K562 (cell line): ENCODE measurements at regions not wholly inside any gene's neighbourhood (a gene's known extent, or its start where the extent isn't known, plus 50 kb on each side); places are given as distances from the start of the nearest gene placed in this dataset.

Source experiments
- EP400 ChIP-seq: fragments of 450-650 bp; IDR thresholded peaks from 2 replicates; pipeline ENCODE4 v1.6.1; 2017; ENCODE audit warnings: antibody characterized with exemption, mild to moderate bottlenecking, moderate library complexity
- FOXK2 ChIP-seq, 2 experiments: fragments of 450-650 bp; IDR thresholded peaks in 1 of 2; conservative IDR thresholded peaks in 1 of 2; 2 replicates each; pipeline ENCODE4 v1.6.1; 2016; ENCODE audit warnings: low read depth in 2 of 2, mild to moderate bottlenecking in 1 of 2
- HMG20B ChIP-seq: fragments of 250-450 bp; sonication (Bioruptor Pico); IDR thresholded peaks from 2 replicates; pipeline ENCODE4 v1.5.0; 2021; ENCODE audit warnings: mild to moderate bottlenecking
- HOXB6 ChIP-seq: fragments of 250-450 bp; sonication (Bioruptor Pico); IDR thresholded peaks from 2 replicates; pipeline ENCODE4 v1.5.1; 2022; ENCODE audit warnings: mild to moderate bottlenecking, borderline replicate concordance
- KAT7 ChIP-seq: sonication (generic); formaldehyde crosslinking; IDR thresholded peaks from 2 replicates; pipeline ENCODE4 v1.8.0; 2022; ENCODE audit warnings: missing genetic modification reagents, mild to moderate bottlenecking, borderline replicate concordance
- MTA3 ChIP-seq: fragments of 450-650 bp; formaldehyde crosslinking; IDR thresholded peaks from 2 replicates; pipeline ENCODE4 v1.6.1; 2017; ENCODE audit warnings: mild to moderate bottlenecking, borderline replicate concordance
- NFIX ChIP-seq: fragments of 250-450 bp; sonication (Bioruptor Pico); IDR thresholded peaks from 2 replicates; pipeline ENCODE4 v1.4.0; 2020; ENCODE audit warnings: low read depth, mild to moderate bottlenecking, moderate library complexity
- OTX1 ChIP-seq: fragments of 450-650 bp; formaldehyde crosslinking; IDR thresholded peaks from 2 replicates; pipeline ENCODE4 v1.4.0; 2022; ENCODE audit warnings: mild to moderate bottlenecking
- POLR2A ChIP-seq: fragments of 450-650 bp; conservative IDR thresholded peaks from 2 replicates; pipeline ENCODE4 v1.6.1; 2016
- POLR2B ChIP-seq: fragments of 450-650 bp; IDR thresholded peaks from 2 replicates; pipeline ENCODE4 v1.6.1; 2018; ENCODE audit warnings: low read depth; ENCODE audit not compliant: partially characterized antibody
- POLR2G ChIP-seq: fragments of 200-400 bp; formaldehyde crosslinking; IDR thresholded peaks from 2 replicates; pipeline ENCODE4 v1.6.1; 2017; ENCODE audit warnings: low read depth, mild to moderate bottlenecking, antibody characterized with exemption, low read length, moderate library complexity
- POLR3G ChIP-seq: IDR thresholded peaks from 2 replicates; pipeline ENCODE4 v1.6.1; 2011; ENCODE audit not compliant: insufficient read length, insufficient replicate concordance; ENCODE audit errors: extremely low read depth
- RBM39 ChIP-seq: fragments of 200-400 bp; formaldehyde crosslinking; optimal IDR thresholded peaks from 2 replicates; pipeline ENCODE3; 2018; ENCODE audit warnings: low read depth, low read length
- RCOR1 ChIP-seq, 2 experiments: IDR thresholded peaks; 2 replicates each; pipeline ENCODE4 v1.6.1; 2012; ENCODE audit warnings: low read depth in 2 of 2, low read length in 2 of 2, borderline replicate concordance in 1 of 2, improper control_type of control experiment in 1 of 2
- SREBF1 ChIP-seq: fragments of 150-350 bp; IDR thresholded peaks from 2 replicates; pipeline ENCODE4 v1.6.1; 2014; ENCODE audit warnings: antibody characterized with exemption, low read depth, low read length, borderline replicate concordance
- SUPT5H ChIP-seq: fragments of 450-650 bp; IDR thresholded peaks from 2 replicates; pipeline ENCODE4 v1.6.1; 2016
- TGIF2 ChIP-seq: sonication (generic); formaldehyde crosslinking; IDR thresholded peaks from 2 replicates; pipeline ENCODE4 v1.8.1; 2022; ENCODE audit warnings: mild to moderate bottlenecking, missing genetic modification reagents, moderate library complexity
- ZBTB9 ChIP-seq: fragments of 450-650 bp; formaldehyde crosslinking; IDR thresholded peaks from 2 replicates; pipeline ENCODE4 v1.4.0; 2020; ENCODE audit warnings: mild to moderate bottlenecking, moderate library complexity
- ZKSCAN8 ChIP-seq: fragments of 200-800 bp; sonication (Bioruptor generic); IDR thresholded peaks from 2 replicates; pipeline ENCODE4 v1.6.1; 2016; ENCODE audit warnings: missing genetic modification characterization, missing compliant biosample characterization
- ZNF561 ChIP-seq: fragments of 450-650 bp; formaldehyde crosslinking; conservative IDR thresholded peaks from 2 replicates; pipeline ENCODE4 v1.4.0; 2020; ENCODE audit warnings: mild to moderate bottlenecking, moderate library complexity
- ZSCAN32 ChIP-seq: fragments of 450-650 bp; formaldehyde crosslinking; IDR thresholded peaks from 2 replicates; pipeline ENCODE4 v1.4.0; 2020; ENCODE audit warnings: mild to moderate bottlenecking, moderate library complexity
- TF ChIP-seq, protein P1 (sequence below), 3 experiments: IDR thresholded peaks in 2 of 3; conservative IDR thresholded peaks in 1 of 3; 2 replicates each; pipeline ENCODE4 v1.5.1; 2011 to 2012; ENCODE audit warnings: low read length in 3 of 3, mild to moderate bottlenecking in 3 of 3, control low read depth in 2 of 3, improper control_type of control experiment in 1 of 3, inconsistent platforms in 1 of 3, low read depth in 1 of 3, mixed read lengths in 1 of 3, moderate library complexity in 1 of 3; ENCODE audit not compliant: insufficient read depth in 2 of 3
- TF ChIP-seq, protein P2 (sequence below): sonication (generic); formaldehyde crosslinking; IDR thresholded peaks from 2 replicates; pipeline ENCODE4 v1.9.0; 2022; ENCODE audit warnings: mild to moderate bottlenecking, missing genetic modification reagents
- TF ChIP-seq, protein P3 (sequence below): sonication (generic); formaldehyde crosslinking; IDR thresholded peaks from 2 replicates; pipeline ENCODE4 v1.8.0; 2023; ENCODE audit warnings: mild to moderate bottlenecking, missing genetic modification reagents

DNA sequence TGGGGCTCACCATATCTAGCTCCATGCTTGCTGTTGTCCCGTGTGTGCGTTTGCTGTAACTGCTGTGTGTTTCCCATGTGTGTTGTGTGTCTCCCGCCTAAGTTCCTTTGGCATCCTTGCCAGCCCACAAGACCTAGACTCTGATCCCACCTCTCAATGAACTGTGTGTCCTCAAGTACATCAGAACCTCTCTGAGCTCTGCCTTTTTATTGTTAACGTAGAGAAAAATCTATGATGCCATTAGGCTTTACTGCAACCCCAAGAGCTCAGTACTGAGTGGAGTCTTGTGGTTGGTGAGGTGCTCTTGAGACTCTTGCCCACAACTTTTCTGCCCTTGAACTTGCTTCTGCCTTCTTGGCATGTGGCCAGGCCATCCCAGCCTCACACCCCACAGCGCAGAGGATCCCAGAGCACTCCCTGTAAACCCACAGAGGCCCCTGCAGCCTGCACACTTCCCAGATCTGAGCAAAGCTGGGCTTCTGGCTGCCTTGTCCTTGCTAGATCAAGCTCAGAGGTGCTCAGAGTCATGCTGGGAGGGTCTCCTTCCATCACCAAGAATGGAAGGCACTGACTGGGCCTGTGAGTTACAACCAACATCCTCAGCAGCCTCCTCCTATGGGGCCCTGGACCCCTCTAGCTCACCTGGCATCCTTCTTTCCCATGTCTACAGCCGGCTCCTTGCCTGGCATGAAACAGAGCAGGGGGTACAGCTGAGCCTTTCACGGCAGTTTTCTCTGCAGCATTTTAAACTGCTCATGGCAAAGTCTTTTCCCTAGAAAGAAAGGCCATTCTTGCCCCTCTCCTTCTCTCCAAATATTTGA, 643.4 kb downstream of the ACTR3B start (continued):
- TF ChIP-seq NFIX (CRISPR knock-in tag) (0 out of 2 replicates have a peak, but pooled peaks have one; percentile 12), POLR2B (peak; percentile 72), ZBTB9 (peak; percentile 14; the same call in 1 of the 2 replicates), RBM39 (peak; percentile 22), MTA3 (no peak), EP400 (no peak), SREBF1 (no peak), POLR2G (peak; percentile 63), ZKSCAN8 (no peak), POLR3G (no peak), RCOR1 (IDR thresholded peaks at IDR 0.05; ENCODE audit: borderline replicate concordance in 1 of 2, low read depth in 2 of 2, low read length in 2 of 2) (no peak), ZNF561 (no peak), HMG20B (CRISPR knock-in tag) (peak; percentile 68; the same call in 1 of the 2 replicates), POLR2A (peak; percentile 65), OTX1 (CRISPR knock-in tag) (peak; percentile 90; the same call in 1 of the 2 replicates), KAT7 (no peak), HOXB6 (CRISPR knock-in tag) (0 out of 2 replicates have a peak, but pooled peaks have one; percentile 32), TGIF2 (no peak), ZSCAN32 (CRISPR knock-in tag) (0 out of 2 replicates have a peak, but pooled peaks have one; percentile 4), FOXK2 (conservative IDR thresholded peaks at IDR 0.05 in 1 of 2, IDR thresholded peaks at IDR 0.05 in 1 of 2; ENCODE audit: low read depth in 2 of 2) (no peak), SUPT5H (peak; percentile 62; the same call in 1 of the 2 replicates)
- TF ChIP-seq, protein P1, sequence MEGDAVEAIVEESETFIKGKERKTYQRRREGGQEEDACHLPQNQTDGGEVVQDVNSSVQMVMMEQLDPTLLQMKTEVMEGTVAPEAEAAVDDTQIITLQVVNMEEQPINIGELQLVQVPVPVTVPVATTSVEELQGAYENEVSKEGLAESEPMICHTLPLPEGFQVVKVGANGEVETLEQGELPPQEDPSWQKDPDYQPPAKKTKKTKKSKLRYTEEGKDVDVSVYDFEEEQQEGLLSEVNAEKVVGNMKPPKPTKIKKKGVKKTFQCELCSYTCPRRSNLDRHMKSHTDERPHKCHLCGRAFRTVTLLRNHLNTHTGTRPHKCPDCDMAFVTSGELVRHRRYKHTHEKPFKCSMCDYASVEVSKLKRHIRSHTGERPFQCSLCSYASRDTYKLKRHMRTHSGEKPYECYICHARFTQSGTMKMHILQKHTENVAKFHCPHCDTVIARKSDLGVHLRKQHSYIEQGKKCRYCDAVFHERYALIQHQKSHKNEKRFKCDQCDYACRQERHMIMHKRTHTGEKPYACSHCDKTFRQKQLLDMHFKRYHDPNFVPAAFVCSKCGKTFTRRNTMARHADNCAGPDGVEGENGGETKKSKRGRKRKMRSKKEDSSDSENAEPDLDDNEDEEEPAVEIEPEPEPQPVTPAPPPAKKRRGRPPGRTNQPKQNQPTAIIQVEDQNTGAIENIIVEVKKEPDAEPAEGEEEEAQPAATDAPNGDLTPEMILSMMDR (IDR thresholded peaks at IDR 0.05 in 2 of 3, conservative IDR thresholded peaks at IDR 0.05 in 1 of 3; ENCODE audit: insufficient read depth in 2 of 3, low read depth in 1 of 3, low read length in 3 of 3) = no peak
- TF ChIP-seq, protein P2, sequence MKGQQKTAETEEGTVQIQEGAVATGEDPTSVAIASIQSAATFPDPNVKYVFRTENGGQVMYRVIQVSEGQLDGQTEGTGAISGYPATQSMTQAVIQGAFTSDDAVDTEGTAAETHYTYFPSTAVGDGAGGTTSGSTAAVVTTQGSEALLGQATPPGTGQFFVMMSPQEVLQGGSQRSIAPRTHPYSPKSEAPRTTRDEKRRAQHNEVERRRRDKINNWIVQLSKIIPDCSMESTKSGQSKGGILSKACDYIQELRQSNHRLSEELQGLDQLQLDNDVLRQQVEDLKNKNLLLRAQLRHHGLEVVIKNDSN (CRISPR knock-in tag) = peak; percentile 34; the same call in 1 of the 2 replicates
- TF ChIP-seq, protein P3, sequence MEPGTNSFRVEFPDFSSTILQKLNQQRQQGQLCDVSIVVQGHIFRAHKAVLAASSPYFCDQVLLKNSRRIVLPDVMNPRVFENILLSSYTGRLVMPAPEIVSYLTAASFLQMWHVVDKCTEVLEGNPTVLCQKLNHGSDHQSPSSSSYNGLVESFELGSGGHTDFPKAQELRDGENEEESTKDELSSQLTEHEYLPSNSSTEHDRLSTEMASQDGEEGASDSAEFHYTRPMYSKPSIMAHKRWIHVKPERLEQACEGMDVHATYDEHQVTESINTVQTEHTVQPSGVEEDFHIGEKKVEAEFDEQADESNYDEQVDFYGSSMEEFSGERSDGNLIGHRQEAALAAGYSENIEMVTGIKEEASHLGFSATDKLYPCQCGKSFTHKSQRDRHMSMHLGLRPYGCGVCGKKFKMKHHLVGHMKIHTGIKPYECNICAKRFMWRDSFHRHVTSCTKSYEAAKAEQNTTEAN (CRISPR knock-in tag) = no peak
